GM19452 (cell line): ENCODE measurements at regions not wholly inside any gene's neighbourhood (a gene's known extent, or its start where the extent isn't known, plus 50 kb on each side); places are given as distances from the start of the nearest gene placed in this dataset.

Experiments used
- ATAC-seq: cut with Tn5 transposase; IDR thresholded peaks from one replicate; pipeline ENCODE4 v1.9.1; 2021; ENCODE audit not compliant: unreplicated experiment

DNA sequence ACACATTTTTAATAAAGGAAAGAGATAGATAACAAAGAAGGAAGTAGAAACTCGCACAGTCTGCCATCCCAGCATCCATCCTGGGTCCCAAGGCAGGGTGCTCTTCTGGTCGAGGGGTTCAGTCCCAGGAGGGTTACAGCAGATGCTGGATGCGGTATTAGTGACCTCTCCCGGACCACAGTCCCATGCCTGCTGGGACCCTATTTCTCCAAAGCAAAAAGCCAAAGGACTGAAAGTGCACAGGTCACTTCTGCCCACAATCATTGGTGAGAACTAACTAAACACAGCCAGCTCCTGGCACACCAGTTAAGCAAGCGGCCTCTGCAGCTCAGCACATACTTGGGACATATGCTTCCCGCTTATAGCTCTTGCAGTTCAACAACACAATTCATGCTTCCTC, 96.1 kb upstream of the HABP2 start:
- ATAC-seq: no peak

GRCh38 chr10:113457408-113457807, 95.4 kb upstream of the HABP2 start:
- no peak for ATAC-seq

- ATAC-seq: no peak
Observed at GRCh38 chr10:113458451-113458850, 94.4 kb upstream of the HABP2 start.

DNA sequence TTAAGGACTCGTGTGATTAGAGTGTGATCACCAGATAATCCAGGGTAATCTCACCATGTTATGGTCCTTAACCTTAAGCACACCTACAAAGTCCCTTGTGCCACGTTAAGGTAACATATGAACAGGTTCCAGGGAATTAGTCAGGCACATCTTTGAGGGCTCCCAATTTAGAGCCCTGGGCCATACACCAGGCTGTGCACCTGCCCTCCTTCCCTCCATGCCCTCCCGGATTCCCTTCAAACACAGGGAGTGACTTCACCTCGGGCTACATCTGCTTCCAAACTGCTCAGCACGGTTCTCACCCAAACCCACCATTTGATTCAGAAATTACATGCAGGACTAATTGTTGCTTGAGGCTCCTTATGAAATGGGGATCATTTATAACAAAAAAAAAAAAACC, 93.9 kb upstream of the HABP2 start:
- ATAC-seq: no peak

DNA sequence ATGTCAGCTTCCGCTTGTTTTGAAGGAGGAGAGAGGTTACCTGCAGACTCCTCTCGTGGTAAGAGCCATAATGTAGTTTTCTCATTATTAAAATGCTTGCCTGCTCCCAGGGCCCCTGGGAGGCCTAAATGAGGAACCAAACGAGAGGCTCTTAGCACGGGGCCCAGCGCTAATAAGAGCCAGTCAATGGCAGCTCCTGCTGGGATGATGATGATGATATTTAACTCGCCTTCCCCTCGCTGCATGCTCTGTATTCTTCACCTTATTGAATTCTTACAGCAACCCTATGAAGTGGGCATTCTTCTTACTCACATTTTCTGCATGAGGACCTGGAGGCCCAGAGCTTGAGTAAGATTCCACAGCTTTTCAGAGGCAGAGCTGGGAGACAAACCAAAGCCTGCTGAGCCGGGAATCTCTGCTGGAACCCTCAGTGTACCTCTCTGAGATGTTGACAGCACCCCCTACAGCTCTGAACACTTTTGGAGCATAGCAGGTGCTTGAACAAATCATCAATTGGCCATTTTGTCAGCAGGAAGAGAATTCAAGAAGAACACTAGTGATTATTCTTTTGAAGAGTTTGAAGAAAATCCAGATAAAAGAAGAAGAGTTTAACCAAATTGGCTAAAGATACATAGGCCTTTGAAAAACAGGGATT, 93.1 kb upstream of the HABP2 start:
- ATAC-seq: no peak

DNA sequence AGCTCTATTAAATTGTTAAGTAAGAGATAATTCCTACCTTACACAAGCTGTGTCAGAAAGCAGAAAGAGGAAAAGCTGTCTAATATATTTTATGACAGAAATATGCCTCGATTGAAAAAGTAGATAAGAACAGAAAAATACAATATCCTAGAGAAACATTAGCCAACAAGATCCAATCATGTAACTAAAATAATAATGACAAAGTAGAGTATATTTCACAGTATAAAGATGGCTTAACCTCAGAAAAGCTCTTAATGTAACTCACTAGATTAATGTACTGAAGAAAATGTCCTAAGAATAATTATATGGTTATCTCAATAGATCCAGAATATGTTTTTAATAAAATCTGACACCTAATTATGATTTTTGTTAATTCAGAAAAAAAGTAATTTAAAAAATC, 89.8 kb upstream of the HABP2 start:
- no peak for ATAC-seq

- no peak for ATAC-seq
Observed at GRCh38 chr10:113463777-113464176, 89.1 kb upstream of the HABP2 start.

GRCh38 chr10:113469796-113470195, 83.1 kb upstream of the HABP2 start:
- ATAC-seq: no peak

DNA sequence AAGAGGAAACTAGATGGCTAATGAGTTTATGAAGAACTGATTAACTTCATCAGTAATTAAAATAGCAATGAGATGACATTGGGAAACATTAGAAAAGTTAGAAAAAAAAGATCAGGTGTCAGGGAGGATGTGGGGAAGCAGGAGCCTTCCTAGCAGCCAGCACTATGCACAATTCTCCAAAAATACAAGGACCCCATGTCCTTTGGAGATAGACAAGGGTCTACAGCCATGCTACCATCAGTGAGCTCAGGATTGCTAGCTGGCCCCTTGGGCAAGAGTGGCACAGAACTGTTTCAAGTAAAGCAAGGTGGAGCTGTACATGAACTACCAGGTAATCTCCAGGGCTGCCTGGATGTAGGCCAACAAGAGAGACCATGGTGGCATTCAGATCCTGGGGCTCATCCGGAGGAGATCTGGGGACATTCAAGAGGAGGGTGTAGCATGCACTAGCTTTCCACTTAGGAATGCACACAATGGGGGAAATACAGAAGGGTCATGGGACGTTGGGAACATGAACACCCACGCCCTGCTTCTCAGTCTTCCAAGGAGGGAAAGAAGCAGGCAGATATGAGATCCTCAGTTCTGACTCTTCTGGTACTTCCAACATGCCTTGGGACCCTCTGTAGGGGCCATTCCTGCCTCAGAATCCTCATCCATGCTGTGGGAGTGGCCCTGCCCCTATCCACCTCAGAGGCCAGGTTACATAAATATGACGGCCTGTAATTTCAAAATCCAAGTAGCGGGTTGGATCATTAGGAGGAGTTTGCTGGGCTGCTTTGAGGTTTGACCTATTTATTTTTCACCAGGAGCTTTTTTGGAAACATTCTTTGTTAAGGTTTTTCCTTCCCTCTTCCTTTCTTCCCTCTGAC, 82.2 kb upstream of the HABP2 start:
- ATAC-seq: no peak

DNA sequence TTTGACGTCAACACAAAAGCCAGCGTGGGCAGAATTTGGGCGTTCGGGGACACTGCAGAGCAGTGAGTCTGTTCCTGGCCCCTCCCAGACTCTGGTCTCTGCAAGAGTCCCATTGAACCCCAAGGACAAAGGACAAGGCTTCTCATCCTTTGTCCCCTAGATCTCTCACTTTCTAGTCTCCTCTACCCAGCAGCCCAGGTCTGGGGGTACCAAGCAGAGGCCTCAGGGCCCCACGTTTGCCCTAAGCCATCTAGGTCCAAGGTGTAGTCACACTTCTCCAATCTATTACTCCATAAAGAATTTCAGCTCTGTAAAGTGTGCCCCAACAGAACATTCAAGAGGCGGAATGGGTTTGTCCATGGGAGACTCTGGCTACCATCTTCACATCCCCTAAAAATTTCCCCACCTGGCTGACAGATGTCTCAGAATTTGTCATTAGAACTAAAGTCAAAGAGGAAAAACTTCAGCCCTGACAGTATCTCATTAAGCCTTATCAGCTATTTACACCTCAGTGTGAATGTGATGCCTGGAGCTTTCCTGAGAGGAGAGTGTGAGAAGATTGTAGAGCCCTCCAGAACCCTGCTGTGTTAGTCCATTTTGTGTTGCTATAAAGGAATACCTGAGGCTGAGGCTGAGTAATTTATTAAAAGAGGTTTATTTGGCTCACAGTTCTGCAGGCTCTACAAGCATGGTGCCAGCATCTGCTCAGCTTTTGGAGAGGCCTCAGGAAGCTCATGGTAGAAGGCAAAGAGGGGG, 81.4 kb upstream of the HABP2 start:
- ATAC-seq: no peak

DNA sequence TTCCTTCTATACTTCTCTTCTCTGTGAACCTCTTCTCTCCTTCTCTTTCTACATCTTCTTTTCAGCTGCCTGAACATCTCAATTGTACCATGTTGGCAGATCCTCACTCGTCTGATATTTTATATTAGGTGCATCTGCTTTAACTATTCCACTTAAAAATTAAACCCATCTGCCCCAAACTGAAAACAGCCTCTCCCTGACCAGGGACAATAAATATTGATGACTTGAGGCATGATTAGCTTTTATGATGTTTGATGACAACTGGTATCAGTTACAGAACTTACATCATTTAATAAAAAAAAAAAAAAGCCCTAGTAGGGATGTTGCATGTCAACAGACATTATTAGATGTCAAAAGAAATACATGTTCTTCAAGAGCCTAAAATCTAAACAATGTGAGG, 79.8 kb upstream of the HABP2 start:
- ATAC-seq: no peak

DNA sequence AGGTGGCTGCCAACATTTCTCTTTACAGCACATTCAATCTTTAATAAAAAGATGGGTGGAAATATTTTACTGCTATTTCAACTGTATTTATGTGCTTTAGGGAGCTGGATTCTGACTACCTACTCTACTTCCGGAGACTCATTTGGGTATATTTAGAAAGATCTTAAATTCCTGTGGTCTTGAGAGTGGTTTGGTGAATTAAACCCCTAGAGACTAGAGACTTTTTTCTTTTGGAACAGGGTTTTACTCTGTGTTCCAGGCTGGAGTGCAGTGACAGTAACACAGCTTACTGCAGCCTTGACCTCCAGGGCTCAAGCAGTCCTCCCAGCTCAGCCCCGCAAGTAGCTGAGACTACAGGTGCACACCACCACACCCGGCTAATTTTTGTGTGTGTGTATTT, 79.0 kb upstream of the HABP2 start:
- no peak for ATAC-seq

GRCh38 chr10:113474752-113475151, 78.1 kb upstream of the HABP2 start:
- ATAC-seq: no peak

DNA sequence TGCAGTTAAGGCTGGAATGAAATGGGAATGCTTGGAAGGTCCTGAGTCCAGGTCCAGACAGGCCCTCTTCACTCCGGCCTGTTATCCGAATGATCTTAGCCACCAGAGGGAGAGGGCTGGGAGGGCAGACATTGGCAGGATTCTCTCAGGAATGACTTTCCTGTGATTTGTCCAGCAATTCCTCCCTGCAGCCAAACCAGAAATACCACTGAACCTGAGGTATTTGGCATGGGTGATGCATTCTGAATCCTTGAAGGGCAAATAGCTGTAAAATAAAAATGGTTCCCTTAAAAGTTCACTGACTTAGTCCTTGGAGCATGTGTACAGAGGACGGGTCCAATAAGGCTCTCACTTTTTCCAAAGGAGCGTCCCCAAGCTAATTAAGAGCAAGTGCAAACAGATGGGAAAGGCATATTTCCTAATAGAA, 77.5 kb upstream of the HABP2 start:
- no peak for ATAC-seq

- no peak for ATAC-seq
Observed at GRCh38 chr10:113476191-113476590, 76.7 kb upstream of the HABP2 start.

DNA sequence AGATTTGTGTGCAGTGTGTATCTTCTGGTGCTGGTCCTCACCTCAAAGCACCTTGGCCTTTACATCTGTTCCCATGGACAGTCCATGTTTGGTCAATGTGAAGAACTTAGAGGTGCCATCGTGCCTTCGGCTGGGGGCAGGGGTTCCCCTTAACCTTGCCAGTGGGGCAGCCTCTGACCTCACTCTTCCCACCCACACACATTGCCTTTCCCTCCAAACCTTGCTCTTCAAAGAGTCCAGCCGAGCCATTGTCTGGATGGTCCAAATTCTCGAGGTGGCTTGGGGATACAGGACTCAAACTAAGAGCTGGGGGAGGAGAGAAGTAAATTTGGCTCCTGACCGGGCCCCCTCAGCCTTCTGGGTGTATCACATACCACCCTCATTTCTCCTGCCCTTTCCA, 76.2 kb upstream of the HABP2 start:
- no peak for ATAC-seq

GRCh38 chr10:113477451-113477850, 75.4 kb upstream of the HABP2 start:
- no peak for ATAC-seq

DNA sequence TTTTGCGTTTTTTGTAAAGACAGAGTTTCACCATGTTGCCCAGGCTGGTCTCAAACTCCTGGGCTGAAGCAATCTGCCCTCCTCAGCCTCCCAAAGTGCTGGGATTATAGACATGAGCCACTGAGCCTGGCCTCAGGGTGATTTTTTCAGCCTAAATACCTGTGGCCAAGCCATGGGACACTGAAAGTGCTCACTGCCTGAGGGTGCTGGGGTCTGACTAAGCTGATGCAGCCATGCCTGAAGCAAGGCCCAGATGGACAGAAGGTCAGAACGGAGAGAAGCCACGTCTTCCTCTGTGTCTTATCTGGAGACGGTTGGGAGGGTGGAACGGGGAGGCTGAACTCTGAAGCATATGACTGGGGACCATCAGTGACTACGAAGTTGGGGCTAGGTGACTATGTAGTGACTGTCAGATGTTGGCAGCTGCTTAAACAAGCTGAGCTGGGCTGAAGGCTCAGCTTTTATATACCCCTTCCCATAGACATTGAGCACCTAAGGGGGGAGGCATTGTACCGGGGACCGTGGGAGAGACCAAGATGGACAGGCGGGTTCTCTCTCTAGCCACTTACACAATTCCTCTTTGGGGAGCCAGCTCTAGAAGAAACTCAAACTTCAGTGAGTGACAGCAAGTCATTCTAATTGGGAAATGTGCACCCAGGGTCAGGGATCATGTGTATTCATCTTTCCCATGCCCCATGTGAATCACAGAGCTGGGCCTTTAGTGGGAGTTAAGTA, 73.3 kb upstream of the HABP2 start:
- no peak for ATAC-seq

DNA sequence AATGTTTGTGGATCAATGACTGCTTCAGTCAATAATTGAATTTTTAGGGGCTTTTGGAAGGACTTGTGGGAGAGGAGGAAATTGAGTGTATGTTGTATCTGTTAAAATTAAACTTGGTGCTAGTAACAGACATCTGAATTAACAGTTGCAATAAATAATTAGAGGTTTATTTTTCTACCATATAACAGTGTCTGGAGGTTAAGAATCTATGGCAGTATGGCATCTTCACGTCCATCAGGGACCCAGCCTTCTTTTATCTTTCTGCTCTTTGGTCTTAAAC, 72.8 kb upstream of the HABP2 start:
- no peak for ATAC-seq

DNA sequence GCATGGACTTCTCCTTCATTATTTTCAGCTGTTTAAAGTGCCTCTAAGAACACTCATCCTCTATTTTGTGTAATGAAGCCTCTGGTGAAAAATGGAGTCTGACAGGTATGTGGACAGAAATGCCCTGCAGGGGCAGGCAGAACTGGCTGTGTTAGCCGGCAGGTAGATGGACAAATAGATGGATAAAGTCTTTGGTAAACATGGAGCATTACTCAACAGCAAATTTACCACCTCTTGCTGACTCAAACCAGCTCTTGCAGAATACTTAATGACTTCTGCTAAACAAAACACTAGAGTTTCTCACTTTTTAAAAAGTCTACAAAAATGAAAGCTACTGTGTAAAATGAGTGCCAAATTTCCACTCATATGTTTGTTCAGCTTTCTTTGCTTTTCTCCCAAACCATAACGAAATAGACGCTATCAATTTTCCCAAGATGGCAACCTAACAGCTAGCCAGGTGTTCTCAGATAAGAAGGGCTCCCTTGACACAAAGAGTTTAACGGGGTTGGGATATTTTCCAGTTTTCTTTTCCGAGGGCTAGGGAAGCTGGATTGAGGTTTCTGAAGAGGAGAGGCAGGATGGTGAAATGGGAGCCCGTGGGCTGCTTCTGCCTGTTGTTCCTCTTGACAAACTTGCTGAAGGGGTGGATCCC, 71.9 kb upstream of the HABP2 start:
- ATAC-seq: no peak

DNA sequence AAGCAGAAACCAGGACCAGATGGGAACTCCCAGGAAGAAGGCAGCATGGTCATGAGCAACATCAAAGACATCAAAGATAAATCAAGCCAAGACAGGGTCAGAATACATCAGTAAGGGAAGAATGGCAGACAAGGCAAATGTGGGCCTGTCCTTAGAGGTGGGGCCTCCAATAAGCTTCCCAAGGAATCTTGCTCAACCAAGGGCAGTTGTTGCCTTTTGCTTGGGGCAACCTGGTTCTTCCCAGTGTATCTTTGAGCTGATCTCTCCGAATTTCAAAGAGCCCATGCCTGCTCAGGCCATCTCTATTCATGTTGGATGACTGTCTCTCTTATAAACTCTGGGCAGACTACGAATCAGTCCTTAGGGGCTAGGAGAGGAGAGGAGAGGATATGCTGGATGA, 68.4 kb upstream of the HABP2 start:
- ATAC-seq: no peak
